ENCODE measurements at regions not wholly inside any gene's neighbourhood (a gene's known extent, or its start where the extent isn't known, plus 50 kb on each side); places are given as distances from the start of the nearest gene placed in this dataset.

DNA sequence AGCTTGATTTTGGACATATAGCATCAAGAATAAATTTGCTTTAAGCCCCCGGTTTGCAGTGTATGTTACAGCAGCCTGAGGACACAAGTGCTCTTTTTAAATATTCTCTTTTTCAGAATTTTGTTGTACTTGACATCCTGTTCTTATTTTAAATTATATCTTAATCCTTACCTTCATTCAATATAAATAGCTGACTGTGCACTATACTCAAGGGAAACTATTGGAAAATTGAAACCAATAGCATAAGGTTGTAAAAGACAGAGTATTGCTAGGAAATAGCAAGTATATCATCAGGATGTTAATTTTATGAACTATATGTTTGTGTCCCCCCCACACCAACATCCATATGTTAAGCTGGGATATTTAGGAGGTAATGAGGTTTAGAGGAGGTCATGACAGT is 120.4 kb upstream of the CDH10 start:
- Histone ChIP-seq H3K4me1 (ENCODE audit: control insufficient read depth in 1 of 2, insufficient read depth in 2 of 2, low read depth in 1 of 2, low read length in 1 of 2) (no peaks in the 10 kb centered on the region; a peak in 1 of 4 replicates), H3K4me2 (no peak overlapping the region), H3K36me3 (replicated peaks in 1 of 2; ENCODE audit: control insufficient read depth in 1 of 2, insufficient read depth in 2 of 2, low read length in 1 of 2) (no peaks in the 10 kb centered on the region), H3K27ac (ENCODE audit: low read depth in 2 of 2, low read length in 1 of 2) (no peak overlapping the region), H4K20me1 (ENCODE audit: insufficient read depth) (no peaks in the 10 kb centered on the region), H3K9ac (no peak overlapping the region), H3K27me3 (ENCODE audit: insufficient read depth) (no peaks in the 10 kb centered on the region), H3K4me3 (ENCODE audit: low read depth in 2 of 2, low read length in 1 of 2) (no peak overlapping the region), H3K9me3 (peaks cover 6% of the 10 kb centered on the region; the same call in 1 of the 2 replicates), H2AFZ (ENCODE audit: low read depth) (no peak overlapping the region), H3K79me2 (ENCODE audit: insufficient read depth) (no peaks in the 10 kb centered on the region), H3F3A (replicated peaks; ENCODE audit: insufficient read depth) (no peaks in the 10 kb centered on the region), H3K9me2 (no peaks in the 10 kb centered on the region)
- WGBS (ENCODE audit: low lambda C conversion rate): 0% methylated on average over 1 of the region's 1 CpG
- DNase-seq: no peak
- ChIA-PET CTCF (no interaction called here), POLR2A (no interaction called here)
- TF ChIP-seq, protein P1, sequence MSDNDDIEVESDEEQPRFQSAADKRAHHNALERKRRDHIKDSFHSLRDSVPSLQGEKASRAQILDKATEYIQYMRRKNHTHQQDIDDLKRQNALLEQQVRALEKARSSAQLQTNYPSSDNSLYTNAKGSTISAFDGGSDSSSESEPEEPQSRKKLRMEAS (IDR thresholded peaks at IDR 0.05; ENCODE audit: low read depth): no peak
- TF ChIP-seq EZH2phosphoT487 (IDR thresholded peaks at IDR 0.05; ENCODE audit: borderline replicate concordance, low read depth) (no peak), NFIC (IDR thresholded peaks at IDR 0.05; ENCODE audit: borderline replicate concordance) (no peak), RXRA (IDR thresholded peaks at IDR 0.05; ENCODE audit: borderline replicate concordance, low read depth) (no peak), MXI1 (IDR thresholded peaks at IDR 0.05; ENCODE audit: low read depth, low read length) (no peak), RCOR1 (IDR thresholded peaks at IDR 0.05; ENCODE audit: low read length) (no peak)
- TF ChIP-seq, protein P2, sequence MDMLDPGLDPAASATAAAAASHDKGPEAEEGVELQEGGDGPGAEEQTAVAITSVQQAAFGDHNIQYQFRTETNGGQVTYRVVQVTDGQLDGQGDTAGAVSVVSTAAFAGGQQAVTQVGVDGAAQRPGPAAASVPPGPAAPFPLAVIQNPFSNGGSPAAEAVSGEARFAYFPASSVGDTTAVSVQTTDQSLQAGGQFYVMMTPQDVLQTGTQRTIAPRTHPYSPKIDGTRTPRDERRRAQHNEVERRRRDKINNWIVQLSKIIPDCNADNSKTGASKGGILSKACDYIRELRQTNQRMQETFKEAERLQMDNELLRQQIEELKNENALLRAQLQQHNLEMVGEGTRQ (IDR thresholded peaks at IDR 0.05; ENCODE audit: borderline replicate concordance, low read depth, low read length): no peak
- TF ChIP-seq, protein P3, sequence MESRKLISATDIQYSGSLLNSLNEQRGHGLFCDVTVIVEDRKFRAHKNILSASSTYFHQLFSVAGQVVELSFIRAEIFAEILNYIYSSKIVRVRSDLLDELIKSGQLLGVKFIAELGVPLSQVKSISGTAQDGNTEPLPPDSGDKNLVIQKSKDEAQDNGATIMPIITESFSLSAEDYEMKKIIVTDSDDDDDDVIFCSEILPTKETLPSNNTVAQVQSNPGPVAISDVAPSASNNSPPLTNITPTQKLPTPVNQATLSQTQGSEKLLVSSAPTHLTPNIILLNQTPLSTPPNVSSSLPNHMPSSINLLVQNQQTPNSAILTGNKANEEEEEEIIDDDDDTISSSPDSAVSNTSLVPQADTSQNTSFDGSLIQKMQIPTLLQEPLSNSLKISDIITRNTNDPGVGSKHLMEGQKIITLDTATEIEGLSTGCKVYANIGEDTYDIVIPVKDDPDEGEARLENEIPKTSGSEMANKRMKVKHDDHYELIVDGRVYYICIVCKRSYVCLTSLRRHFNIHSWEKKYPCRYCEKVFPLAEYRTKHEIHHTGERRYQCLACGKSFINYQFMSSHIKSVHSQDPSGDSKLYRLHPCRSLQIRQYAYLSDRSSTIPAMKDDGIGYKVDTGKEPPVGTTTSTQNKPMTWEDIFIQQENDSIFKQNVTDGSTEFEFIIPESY (IDR thresholded peaks at IDR 0.05; ENCODE audit: borderline replicate concordance, low read depth): no peak

DNA sequence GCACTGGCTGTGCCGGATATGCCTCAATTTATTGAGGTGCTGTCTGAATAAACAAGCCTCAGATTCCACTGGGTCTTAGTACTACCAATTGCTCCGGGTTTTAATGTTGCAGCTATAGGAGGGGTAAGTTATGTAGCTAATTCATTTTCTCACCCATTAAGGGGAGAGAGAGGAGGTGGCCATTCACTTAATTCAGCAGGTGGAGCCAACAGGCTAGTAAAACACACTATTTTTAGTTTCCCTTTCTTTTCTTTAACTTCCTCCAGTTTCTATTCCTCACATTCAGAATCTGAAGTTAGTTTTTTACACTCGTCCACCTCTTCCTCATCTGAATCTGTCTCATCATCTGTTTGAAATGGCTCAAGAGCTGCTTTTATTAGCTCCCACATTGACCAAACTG is 105.6 kb upstream of the CDH10 start:
- no peak for DNase-seq
- H2AFZ ChIP-seq (ENCODE audit: low read depth): peak overlapping the region; percentile 83
- 31% methylated on average over 3 of the region's 3 CpGs for WGBS (ENCODE audit: low lambda C conversion rate)
- no peaks in the 10 kb centered on the region for H3K79me2 ChIP-seq (ENCODE audit: insufficient read depth)
- H3K4me1 ChIP-seq (ENCODE audit: control insufficient read depth in 1 of 2, insufficient read depth in 2 of 2, low read depth in 1 of 2, low read length in 1 of 2): no peaks in the 10 kb centered on the region; a peak in 1 of 4 replicates
- H4K20me1 ChIP-seq (ENCODE audit: insufficient read depth): no peaks in the 10 kb centered on the region
- H3F3A ChIP-seq (replicated peaks; ENCODE audit: insufficient read depth): no peaks in the 10 kb centered on the region
- ChIA-PET POLR2A (no interaction called here), CTCF (no interaction called here)
- peak overlapping the region in 1 of 2 experiments; percentile 52; a peak in 1 of 4 replicates for H3K4me3 ChIP-seq (ENCODE audit: low read depth in 2 of 2, low read length in 1 of 2)
- H3K27me3 ChIP-seq (ENCODE audit: insufficient read depth): no peaks in the 10 kb centered on the region
- H3K4me2 ChIP-seq: peak overlapping the region; percentile 64
- no peak overlapping the region for H3K9ac ChIP-seq
- H3K9me2 ChIP-seq: no peaks in the 10 kb centered on the region; the same call in 1 of the 2 replicates
- no peaks in the 10 kb centered on the region for H3K9me3 ChIP-seq
- H3K36me3 ChIP-seq (replicated peaks in 1 of 2; ENCODE audit: control insufficient read depth in 1 of 2, insufficient read depth in 2 of 2, low read length in 1 of 2): no peaks in the 10 kb centered on the region
- TF ChIP-seq, protein P1 (IDR thresholded peaks at IDR 0.05; ENCODE audit: low read depth): no peak
- no peak for TF ChIP-seq FOXM1 (IDR thresholded peaks at IDR 0.05; ENCODE audit: low read depth)
- TF ChIP-seq FOXJ3 (CRISPR knock-in tag; IDR thresholded peaks at IDR 0.05): no peak
- H3K27ac ChIP-seq (ENCODE audit: low read depth in 2 of 2, low read length in 1 of 2): no peak overlapping the region

Data from SK-N-SH (cell line).